GM23338 (cell line): ENCODE measurements at regions not wholly inside any gene's neighbourhood (a gene's known extent, or its start where the extent isn't known, plus 50 kb on each side); places are given as distances from the start of the nearest gene placed in this dataset.

Source experiments
- CREB1 ChIP-seq: fragments of 250-450 bp; sonication (Bioruptor Pico); IDR thresholded peaks from 2 replicates; pipeline ENCODE4 v1.5.0; 2020; ENCODE audit warnings: low read depth, mild to moderate bottlenecking, moderate library complexity
- CTCF ChIP-seq, 2 experiments: fragments of 200-600 bp in 1 of 2; sonication (generic) in 1 of 2; conservative IDR thresholded peaks; 2 replicates each; pipeline versions ENCODE4 v1.5.1 to v1.6.1; 2016 to 2017; ENCODE audit warnings: antibody characterized with exemption in 2 of 2, low read depth in 2 of 2, mild to moderate bottlenecking in 2 of 2, moderate library complexity in 1 of 2
- ETS1 ChIP-seq: IDR thresholded peaks from 2 replicates; pipeline ENCODE4 v1.6.1; 2016; ENCODE audit warnings: antibody characterized with exemption
- EZH2 ChIP-seq: fragments of 200-600 bp; sonication (generic); IDR thresholded peaks from one replicate; pipeline ENCODE4 v1.8.0; 2017; ENCODE audit warnings: antibody characterized with exemption, mild to moderate bottlenecking, low read depth; ENCODE audit not compliant: unreplicated experiment
- EZH2phosphoT487 ChIP-seq: fragments of 200-600 bp; sonication (generic); IDR thresholded peaks from one replicate; pipeline ENCODE4 v1.8.1; 2018; ENCODE audit warnings: antibody characterized with exemption; ENCODE audit not compliant: unreplicated experiment
- JUNB ChIP-seq: IDR thresholded peaks from one replicate; pipeline ENCODE4 v1.6.1; 2016; ENCODE audit warnings: antibody characterized with exemption; ENCODE audit not compliant: unreplicated experiment
- NANOG ChIP-seq: IDR thresholded peaks from 2 replicates; pipeline ENCODE4 v1.6.1; 2016; ENCODE audit warnings: antibody characterized with exemption, borderline replicate concordance
- POLR2AphosphoS5 ChIP-seq: IDR thresholded peaks from 2 replicates; pipeline ENCODE4 v1.6.1; 2016; ENCODE audit warnings: antibody characterized with exemption, low read depth
- REST ChIP-seq: IDR thresholded peaks from one replicate; pipeline ENCODE4 v1.6.1; 2018; ENCODE audit warnings: antibody characterized with exemption; ENCODE audit not compliant: unreplicated experiment
- STAT1 ChIP-seq: IDR thresholded peaks from one replicate; pipeline ENCODE4 v1.6.1; 2016; ENCODE audit warnings: antibody characterized with exemption; ENCODE audit not compliant: unreplicated experiment
- ZNF331 ChIP-seq: fragments of 250-450 bp; sonication (Bioruptor Pico); IDR thresholded peaks from 2 replicates; pipeline ENCODE4 v1.5.0; 2020; ENCODE audit warnings: low read depth, mild to moderate bottlenecking, moderate library complexity
- ZNF462 ChIP-seq: fragments of 250-450 bp; sonication (Bioruptor Pico); IDR thresholded peaks from 2 replicates; pipeline ENCODE4 v1.5.0; 2020; ENCODE audit warnings: mild to moderate bottlenecking, moderate library complexity

DNA sequence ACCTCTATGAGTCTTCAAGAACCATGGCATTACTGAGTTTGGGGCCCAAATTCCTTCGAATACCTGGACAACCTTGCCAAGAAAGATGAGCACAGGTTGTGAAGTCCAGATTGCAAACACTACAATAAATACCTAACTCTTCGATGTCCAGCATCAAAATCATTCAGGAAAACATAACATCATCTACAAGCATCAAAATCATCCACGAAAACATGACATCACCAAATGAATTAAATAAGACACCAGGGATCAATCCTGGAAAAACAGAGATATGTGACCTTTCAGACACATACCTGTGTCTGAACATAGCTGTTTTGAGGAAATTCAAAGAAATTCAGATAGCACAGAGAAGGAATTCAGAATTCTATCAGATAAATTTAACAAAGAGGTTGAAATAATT, 262.0 kb upstream of the KITLG start:
- no peak for TF ChIP-seq EZH2
- no peak for TF ChIP-seq CTCF (conservative IDR thresholded peaks at IDR 0.05; ENCODE audit: low read depth in 2 of 2)
- no peak for TF ChIP-seq NANOG
- no peak for TF ChIP-seq EZH2phosphoT487
- no peak for TF ChIP-seq CREB1
- no peak for TF ChIP-seq REST
- no peak for TF ChIP-seq POLR2AphosphoS5
- TF ChIP-seq JUNB, result no peak
- TF ChIP-seq STAT1, result no peak
- no peak for TF ChIP-seq ETS1
- TF ChIP-seq ZNF462 (CRISPR knock-in tag), result no peak
- no peak for TF ChIP-seq ZNF331 (CRISPR knock-in tag)
